Small intestine (tissue), 7 donors: ENCODE measurements at regions not wholly inside any gene's neighbourhood (a gene's known extent, or its start where the extent isn't known, plus 50 kb on each side); places are given as distances from the start of the nearest gene placed in this dataset.

Experiments used
- DNase-seq, 2 donors: peaks; one replicate each; pipeline versions ENCODE4 v3.0.0 to v3.0.0-alpha.2; 2013
- FAIRE-seq: peaks from 2 replicates; lab custom pipeline; 2012; peaks lifted over from hg19 to GRCh38; lab: Jason Lieb, UNC
- H3K27ac ChIP-seq, 3 donors: one replicate each; pipeline ENCODE4 v1.5.1; 2013; ENCODE audit warnings: low read length in 2 of 3, mild to moderate bottlenecking in 2 of 3, control low read depth in 1 of 3, inconsistent platforms in 1 of 3, low read depth in 1 of 3, moderate library complexity in 1 of 3
- H3K27me3 ChIP-seq, 3 donors: one replicate each; pipeline ENCODE4 v1.6.1; 2013; ENCODE audit warnings: low read length in 3 of 3, inconsistent platforms in 1 of 3; ENCODE audit not compliant: control insufficient read depth in 3 of 3, insufficient read depth in 3 of 3
- H3K36me3 ChIP-seq, 3 donors: one replicate each; pipeline ENCODE4 v1.6.1; 2013; ENCODE audit warnings: low read length in 3 of 3, inconsistent platforms in 1 of 3, low read depth in 1 of 3, mild to moderate bottlenecking in 1 of 3, moderate library complexity in 1 of 3; ENCODE audit not compliant: control insufficient read depth in 3 of 3, insufficient read depth in 2 of 3
- H3K4me1 ChIP-seq, 3 donors: one replicate each; pipeline ENCODE4 v1.6.1; 2013; ENCODE audit warnings: low read length in 2 of 3, inconsistent platforms in 1 of 3, low read depth in 1 of 3, mild to moderate bottlenecking in 1 of 3, moderate library complexity in 1 of 3; ENCODE audit not compliant: control insufficient read depth in 3 of 3, insufficient read depth in 2 of 3
- H3K4me3 ChIP-seq, 3 donors: one replicate each; pipeline ENCODE4 v1.5.1; 2013; ENCODE audit warnings: low read length in 3 of 3, control low read depth in 1 of 3, inconsistent platforms in 1 of 3, low read depth in 1 of 3, mild to moderate bottlenecking in 1 of 3, moderate library complexity in 1 of 3
- H3K9me3 ChIP-seq, 2 donors: one replicate each; pipeline ENCODE4 v1.6.1; 2013; ENCODE audit warnings: low read depth in 1 of 2, low read length in 1 of 2; ENCODE audit not compliant: control insufficient read depth in 2 of 2, insufficient read depth in 1 of 2
- WGBS, 3 donors: extraction: QIAGEN DNeasy Blood & Tissue Kit; methylation state at CpG; one replicate each; pipeline ENCODE4 v1.1.7; 2013; 5-methylcytosine and 5-hydroxymethylcytosine counted together
- donor health status: healthy with polysubstance abuse.
- donor health status: control.
- donor health status: control.
- donor health status: Bipolar disorder and iron deficiency.
- donor health status: healthy.

DNA sequence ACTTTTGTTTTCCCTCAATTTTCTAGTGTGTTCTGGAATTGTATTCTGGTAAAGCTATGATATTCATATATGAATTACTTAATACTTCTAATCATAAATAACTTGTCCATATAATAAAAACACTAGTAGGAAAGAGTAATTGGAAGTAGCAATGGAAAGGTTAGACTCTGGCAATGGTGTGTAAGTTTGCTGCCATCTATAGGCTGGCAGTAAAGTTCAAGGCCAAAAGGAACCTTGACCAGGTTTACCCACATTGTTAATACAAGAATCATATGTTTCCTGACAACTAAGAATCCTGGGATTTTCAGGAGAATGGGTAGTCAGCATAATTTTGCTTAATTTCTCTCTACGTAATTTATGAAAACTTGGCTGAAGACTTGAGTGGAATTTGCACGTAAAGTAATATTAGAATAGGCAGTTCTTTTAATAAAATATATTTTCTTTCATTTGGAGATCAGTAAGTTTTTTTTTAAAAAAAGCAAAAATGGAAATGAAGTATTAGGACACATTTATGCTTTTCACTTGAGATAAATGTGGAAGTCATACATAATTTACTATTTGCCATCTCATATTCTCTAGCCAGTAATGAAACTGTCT, 926.7 kb downstream of the GALC start:
- no peak for DNase-seq
- FAIRE-seq: no peak
- 88 to 90% (median 89%) methylated on average over 2 of the region's 2 CpGs for WGBS, 3 donors

DNA sequence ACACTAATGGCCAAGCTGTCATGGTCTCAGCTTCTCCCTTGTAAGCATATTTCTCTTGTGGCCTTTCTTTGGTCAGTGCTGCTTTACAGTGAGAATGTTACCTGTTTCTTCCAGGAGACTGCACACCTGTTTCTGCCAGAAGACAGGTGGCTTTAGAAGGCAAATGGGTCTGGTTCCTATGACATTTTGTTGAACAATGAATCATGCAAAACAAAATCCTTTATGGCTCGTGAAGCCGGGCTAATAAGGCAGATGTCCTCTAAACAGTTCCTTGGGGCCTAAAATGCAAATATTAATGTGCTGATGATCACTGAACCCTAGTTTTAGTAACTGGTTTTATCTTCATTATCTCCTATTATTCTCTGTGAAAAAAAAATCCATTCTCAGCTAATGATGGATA, 927.6 kb downstream of the GALC start:
- no peak for DNase-seq
- peaks cover 0 to 2% of the 10 kb centered on the region in 2 donors for H3K9me3 ChIP-seq
- H3K36me3 ChIP-seq: no peaks in the 10 kb centered on the region
- H3K4me1 ChIP-seq: no peaks in the 10 kb centered on the region
- no peak for FAIRE-seq
- no peak overlapping the region for H3K27ac ChIP-seq
- 60 to 75% (median 72%) methylated on average over 2 of the region's 2 CpGs for WGBS, 3 donors
- H3K4me3 ChIP-seq: no peak overlapping the region
- no peaks in the 10 kb centered on the region for H3K27me3 ChIP-seq

More for the DNA sequence above, 926.7 kb downstream of the GALC start:
- no peaks in the 10 kb centered on the region for H3K4me1 ChIP-seq
- no peaks in the 10 kb centered on the region for H3K27me3 ChIP-seq
- no peaks in the 10 kb centered on the region for H3K36me3 ChIP-seq
- no peak overlapping the region for H3K27ac ChIP-seq
- H3K9me3 ChIP-seq: peaks cover 0 to 2% of the 10 kb centered on the region in 2 donors
- no peak overlapping the region for H3K4me3 ChIP-seq

DNA sequence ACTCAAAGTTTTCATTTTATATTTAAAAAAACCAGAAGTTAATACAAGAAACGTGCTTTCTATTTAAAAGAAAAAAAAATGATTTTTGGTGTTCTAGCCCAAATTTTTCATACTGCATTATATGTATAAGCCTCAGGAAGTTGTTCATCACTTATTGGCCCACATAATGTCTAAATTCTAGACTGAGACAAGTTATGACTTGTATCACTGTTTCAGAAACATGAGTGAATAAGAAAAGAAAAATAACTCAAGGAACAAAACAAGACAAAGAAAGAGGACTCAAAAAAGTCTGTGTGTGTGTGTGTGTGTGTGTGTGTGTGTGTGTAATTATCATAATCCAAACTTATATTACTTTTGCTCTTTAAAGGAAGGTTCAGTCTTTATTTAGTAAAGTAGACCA, 929.8 kb downstream of the GALC start:
- no peak overlapping the region for H3K27ac ChIP-seq
- H3K27me3 ChIP-seq: no peaks in the 10 kb centered on the region
- 80 to 85% (median 82%) methylated on average over 1 of the region's 1 CpG for WGBS, 3 donors
- H3K4me1 ChIP-seq: no peaks in the 10 kb centered on the region
- H3K9me3 ChIP-seq: peaks cover 0 to 2% of the 10 kb centered on the region in 2 donors
- no peak for DNase-seq
- no peak for FAIRE-seq
- no peaks in the 10 kb centered on the region for H3K36me3 ChIP-seq
- H3K4me3 ChIP-seq: no peak overlapping the region

DNA sequence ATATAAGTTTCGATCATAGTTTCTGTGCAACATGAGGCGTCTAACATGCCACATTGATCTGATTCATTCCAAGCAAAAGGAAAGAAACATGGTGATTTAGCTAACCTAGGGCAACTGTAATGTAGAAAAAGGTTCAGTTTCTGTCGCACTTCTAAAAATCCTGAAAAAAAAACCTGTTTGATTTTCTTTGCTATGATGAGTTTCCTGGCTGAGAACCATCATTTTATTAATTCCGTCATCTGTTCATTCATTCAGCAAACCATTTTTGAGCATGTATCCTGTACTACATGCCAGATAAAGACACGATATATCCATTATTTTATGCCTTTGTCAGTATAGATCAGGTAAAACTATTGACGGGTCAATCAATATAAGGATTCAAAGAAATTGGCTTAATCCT, 932.6 kb downstream of the GALC start:
- H3K27ac ChIP-seq: no peak overlapping the region
- DNase-seq: no peak
- no peak for FAIRE-seq
- peaks cover 0 to 2% of the 10 kb centered on the region in 2 donors for H3K9me3 ChIP-seq
- no peaks in the 10 kb centered on the region for H3K4me1 ChIP-seq
- no peaks in the 10 kb centered on the region for H3K27me3 ChIP-seq
- H3K36me3 ChIP-seq: no peaks in the 10 kb centered on the region
- no peak overlapping the region for H3K4me3 ChIP-seq
- WGBS, 3 donors: 86 to 92% (median 89%) methylated on average over 6 of the region's 6 CpGs

DNA sequence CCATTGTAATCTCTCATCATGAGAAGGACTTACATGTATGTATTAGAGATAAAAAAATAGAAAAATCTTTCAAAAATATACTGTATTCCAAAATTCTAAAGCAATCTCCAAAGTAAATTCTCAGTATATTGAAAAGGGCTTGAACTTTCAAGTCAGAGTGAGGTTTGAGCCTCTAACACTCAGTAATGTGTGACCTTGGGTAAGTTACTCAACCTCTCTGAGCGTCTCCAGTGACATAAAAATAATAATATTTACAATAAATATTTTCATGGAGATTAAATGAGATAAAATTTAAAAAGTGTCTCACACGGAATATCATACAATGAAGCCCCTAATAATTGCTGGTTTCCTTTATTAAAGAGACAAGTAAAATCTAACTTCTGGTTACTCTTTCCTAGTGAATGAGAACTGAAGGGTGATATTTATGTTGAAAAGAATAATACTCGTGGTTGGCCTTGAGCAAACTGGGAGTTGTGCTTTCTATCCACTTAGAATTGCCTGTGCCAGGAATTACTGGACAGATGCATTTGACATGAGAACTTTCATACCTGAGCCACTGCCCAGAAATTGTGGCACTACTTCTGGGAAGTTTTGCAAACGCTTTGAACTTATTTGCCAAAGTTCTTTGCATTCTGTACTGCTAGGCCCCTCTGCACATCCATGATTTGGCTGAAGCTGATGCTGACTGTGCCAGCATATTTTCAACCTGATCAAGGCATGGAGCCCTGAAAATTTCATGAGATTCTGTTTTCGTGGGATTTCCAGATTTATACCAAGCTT, 933.7 kb downstream of the GALC start:
- FAIRE-seq: no peak
- WGBS, 3 donors: 59 to 74% (median 63%) methylated on average over 5 of the region's 5 CpGs
- Histone ChIP-seq H3K4me1 (no peaks in the 10 kb centered on the region), H3K27me3 (no peaks in the 10 kb centered on the region), H3K4me3 (no peak overlapping the region), H3K27ac (no peak overlapping the region), H3K9me3 (no peaks in the 10 kb centered on the region), H3K36me3 (no peaks in the 10 kb centered on the region)
- DNase-seq: no peak

DNA sequence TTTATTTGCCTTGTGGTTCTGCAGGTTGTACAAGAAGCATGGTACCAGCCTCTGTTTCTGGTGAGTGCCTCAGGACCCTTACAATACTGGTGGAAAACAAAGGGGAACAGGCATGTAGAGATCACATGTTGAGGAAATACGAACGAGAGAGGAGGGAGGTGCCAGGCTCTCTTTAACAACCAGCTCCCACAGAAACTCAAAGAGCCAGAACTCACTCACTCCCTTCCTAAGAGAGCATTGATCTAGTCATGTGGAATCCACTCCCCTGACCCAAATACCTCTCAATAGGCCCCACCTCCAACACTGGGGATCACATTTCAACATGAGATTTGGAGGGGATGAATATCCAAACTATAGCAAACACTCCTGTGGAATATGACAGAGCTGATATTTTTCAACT, 938.0 kb downstream of the GALC start:
- no peaks in the 10 kb centered on the region for H3K4me1 ChIP-seq
- peaks cover 0 to 2% of the 10 kb centered on the region in 2 donors for H3K9me3 ChIP-seq
- WGBS, 3 donors: 75 to 82% (median 75%) methylated on average over 2 of the region's 2 CpGs
- FAIRE-seq: no peak
- H3K27ac ChIP-seq: no peak overlapping the region
- DNase-seq: no peak
- H3K4me3 ChIP-seq: no peak overlapping the region
- H3K27me3 ChIP-seq: no peaks in the 10 kb centered on the region
- H3K36me3 ChIP-seq: no peaks in the 10 kb centered on the region

DNA sequence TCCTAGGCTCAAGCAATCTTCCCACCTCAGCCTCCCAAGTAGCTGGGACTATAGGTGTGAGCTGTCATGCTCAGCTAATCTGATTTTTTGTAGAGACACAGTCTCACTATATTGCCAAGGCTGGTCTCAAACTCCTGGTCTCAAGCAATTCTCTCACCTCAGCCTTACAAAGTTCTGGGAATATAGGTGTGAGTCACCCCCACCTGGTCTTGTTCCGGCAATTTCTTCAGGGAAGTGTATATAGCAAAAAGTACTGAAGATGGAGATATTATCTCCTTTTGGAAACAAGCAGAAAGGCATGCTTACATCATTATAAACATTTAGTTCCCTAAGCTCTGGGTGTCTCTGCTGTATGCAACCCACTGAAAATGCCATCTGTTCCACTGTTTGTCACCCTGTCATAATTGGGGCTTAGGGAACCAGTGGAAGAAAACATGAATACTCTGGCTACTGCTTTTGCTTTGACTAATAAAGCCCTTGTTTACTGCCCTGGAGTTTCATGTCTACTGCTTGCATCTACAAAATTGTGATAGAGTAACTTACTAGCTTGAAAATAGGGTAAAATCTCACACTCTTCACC, 940.2 kb downstream of the GALC start:
- Histone ChIP-seq H3K4me1 (no peaks in the 10 kb centered on the region), H3K36me3 (no peaks in the 10 kb centered on the region), H3K9me3 (peaks cover 0 to 2% of the 10 kb centered on the region in 2 donors), H3K27ac (no peak overlapping the region), H3K4me3 (no peak overlapping the region), H3K27me3 (no peaks in the 10 kb centered on the region)
- WGBS, 3 donors: 81 to 93% (median 88%) methylated on average over 1 of the region's 1 CpG
- no peak for DNase-seq
- no peak for FAIRE-seq

DNA sequence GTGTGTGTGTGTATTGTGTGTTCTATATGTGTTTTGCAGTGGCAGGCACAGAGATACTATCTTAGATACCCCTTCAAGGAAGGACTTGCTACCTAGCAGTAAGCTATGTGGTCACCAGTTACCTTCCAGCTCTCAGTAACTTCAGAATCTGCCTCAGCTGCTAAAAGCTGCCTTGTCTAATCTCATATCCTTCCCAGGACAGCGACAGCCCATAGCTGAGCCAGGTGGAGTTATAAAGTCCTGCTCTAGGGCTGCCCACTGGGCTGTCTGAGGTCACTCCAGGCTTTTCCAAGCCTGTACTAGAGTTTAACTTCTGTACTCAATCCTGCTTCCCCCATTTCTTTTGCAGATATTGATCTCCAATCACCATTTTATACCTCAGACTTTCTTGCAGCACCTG, 942.6 kb downstream of the GALC start:
- FAIRE-seq (no peak), DNase-seq (no peak)
- Histone ChIP-seq H3K36me3 (no peaks in the 10 kb centered on the region), H3K4me1 (no peaks in the 10 kb centered on the region), H3K27ac (no peak overlapping the region), H3K9me3 (peaks cover 0 to 2% of the 10 kb centered on the region in 2 donors), H3K27me3 (no peaks in the 10 kb centered on the region), H3K4me3 (no peak overlapping the region)
- 0 to 37% (median 5%) methylated on average over 1 of the region's 1 CpG for WGBS, 3 donors
